GM23338 (cell line): ENCODE measurements at regions not wholly inside any gene's neighbourhood (a gene's known extent, or its start where the extent isn't known, plus 50 kb on each side); places are given as distances from the start of the nearest gene placed in this dataset.

Experiments used
- CREB1 ChIP-seq: fragments of 250-450 bp; sonication (Bioruptor Pico); IDR thresholded peaks from 2 replicates; pipeline ENCODE4 v1.5.0; 2020; ENCODE audit warnings: low read depth, mild to moderate bottlenecking, moderate library complexity
- EZH2 ChIP-seq: fragments of 200-600 bp; sonication (generic); IDR thresholded peaks from one replicate; pipeline ENCODE4 v1.8.0; 2017; ENCODE audit warnings: antibody characterized with exemption, mild to moderate bottlenecking, low read depth; ENCODE audit not compliant: unreplicated experiment
- EZH2phosphoT487 ChIP-seq: fragments of 200-600 bp; sonication (generic); IDR thresholded peaks from one replicate; pipeline ENCODE4 v1.8.1; 2018; ENCODE audit warnings: antibody characterized with exemption; ENCODE audit not compliant: unreplicated experiment
- JUNB ChIP-seq: IDR thresholded peaks from one replicate; pipeline ENCODE4 v1.6.1; 2016; ENCODE audit warnings: antibody characterized with exemption; ENCODE audit not compliant: unreplicated experiment
- NANOG ChIP-seq: IDR thresholded peaks from 2 replicates; pipeline ENCODE4 v1.6.1; 2016; ENCODE audit warnings: antibody characterized with exemption, borderline replicate concordance
- POLR2AphosphoS5 ChIP-seq: IDR thresholded peaks from 2 replicates; pipeline ENCODE4 v1.6.1; 2016; ENCODE audit warnings: antibody characterized with exemption, low read depth
- REST ChIP-seq: IDR thresholded peaks from one replicate; pipeline ENCODE4 v1.6.1; 2018; ENCODE audit warnings: antibody characterized with exemption; ENCODE audit not compliant: unreplicated experiment
- STAT1 ChIP-seq: IDR thresholded peaks from one replicate; pipeline ENCODE4 v1.6.1; 2016; ENCODE audit warnings: antibody characterized with exemption; ENCODE audit not compliant: unreplicated experiment
- ZNF331 ChIP-seq: fragments of 250-450 bp; sonication (Bioruptor Pico); IDR thresholded peaks from 2 replicates; pipeline ENCODE4 v1.5.0; 2020; ENCODE audit warnings: low read depth, mild to moderate bottlenecking, moderate library complexity
- TF ChIP-seq, protein P1 (sequence below), 2 experiments: fragments of 200-600 bp in 1 of 2; sonication (generic) in 1 of 2; conservative IDR thresholded peaks; 2 replicates each; pipeline versions ENCODE4 v1.5.1 to v1.6.1; 2016 to 2017; ENCODE audit warnings: antibody characterized with exemption in 2 of 2, low read depth in 2 of 2, mild to moderate bottlenecking in 2 of 2, moderate library complexity in 1 of 2

GRCh38 chr16:17031484-17032268 lies 439.1 kb downstream of the XYLT1 start:
- TF ChIP-seq, protein P1, sequence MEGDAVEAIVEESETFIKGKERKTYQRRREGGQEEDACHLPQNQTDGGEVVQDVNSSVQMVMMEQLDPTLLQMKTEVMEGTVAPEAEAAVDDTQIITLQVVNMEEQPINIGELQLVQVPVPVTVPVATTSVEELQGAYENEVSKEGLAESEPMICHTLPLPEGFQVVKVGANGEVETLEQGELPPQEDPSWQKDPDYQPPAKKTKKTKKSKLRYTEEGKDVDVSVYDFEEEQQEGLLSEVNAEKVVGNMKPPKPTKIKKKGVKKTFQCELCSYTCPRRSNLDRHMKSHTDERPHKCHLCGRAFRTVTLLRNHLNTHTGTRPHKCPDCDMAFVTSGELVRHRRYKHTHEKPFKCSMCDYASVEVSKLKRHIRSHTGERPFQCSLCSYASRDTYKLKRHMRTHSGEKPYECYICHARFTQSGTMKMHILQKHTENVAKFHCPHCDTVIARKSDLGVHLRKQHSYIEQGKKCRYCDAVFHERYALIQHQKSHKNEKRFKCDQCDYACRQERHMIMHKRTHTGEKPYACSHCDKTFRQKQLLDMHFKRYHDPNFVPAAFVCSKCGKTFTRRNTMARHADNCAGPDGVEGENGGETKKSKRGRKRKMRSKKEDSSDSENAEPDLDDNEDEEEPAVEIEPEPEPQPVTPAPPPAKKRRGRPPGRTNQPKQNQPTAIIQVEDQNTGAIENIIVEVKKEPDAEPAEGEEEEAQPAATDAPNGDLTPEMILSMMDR (conservative IDR thresholded peaks at IDR 0.05; ENCODE audit: low read depth in 2 of 2), result no peak
- TF ChIP-seq EZH2, result no peak
- no peak for TF ChIP-seq REST
- TF ChIP-seq POLR2AphosphoS5, result no peak
- TF ChIP-seq JUNB, result no peak
- no peak for TF ChIP-seq ZNF331 (CRISPR knock-in tag)
- TF ChIP-seq CREB1 (CRISPR knock-in tag), result no peak
- no peak for TF ChIP-seq STAT1
- no peak for TF ChIP-seq EZH2phosphoT487
- no peak for TF ChIP-seq NANOG
